ENCODE measurements at regions not wholly inside any gene's neighbourhood (a gene's known extent, or its start where the extent isn't known, plus 50 kb on each side); places are given as distances from the start of the nearest gene placed in this dataset.

DNA sequence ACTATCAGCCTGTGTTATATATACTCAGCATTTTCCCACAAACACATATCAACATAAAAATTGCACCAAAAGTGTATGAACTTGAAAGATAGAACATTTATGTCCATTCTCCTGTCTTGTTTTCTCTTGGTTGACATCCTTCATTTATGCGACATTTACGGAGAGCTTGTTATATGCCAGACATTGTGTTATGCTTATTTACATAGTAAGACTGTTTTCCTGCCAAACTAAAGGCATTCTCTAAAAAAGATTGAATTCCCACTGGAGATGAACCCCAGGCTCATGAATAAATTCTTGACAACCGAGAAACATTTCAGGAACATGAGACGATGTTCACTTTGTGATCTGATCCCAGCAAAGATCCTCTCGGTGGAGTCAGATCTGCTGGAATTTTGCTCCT is 131.0 kb downstream of the RAP2A start:
- no peak for DNase-seq

DNA sequence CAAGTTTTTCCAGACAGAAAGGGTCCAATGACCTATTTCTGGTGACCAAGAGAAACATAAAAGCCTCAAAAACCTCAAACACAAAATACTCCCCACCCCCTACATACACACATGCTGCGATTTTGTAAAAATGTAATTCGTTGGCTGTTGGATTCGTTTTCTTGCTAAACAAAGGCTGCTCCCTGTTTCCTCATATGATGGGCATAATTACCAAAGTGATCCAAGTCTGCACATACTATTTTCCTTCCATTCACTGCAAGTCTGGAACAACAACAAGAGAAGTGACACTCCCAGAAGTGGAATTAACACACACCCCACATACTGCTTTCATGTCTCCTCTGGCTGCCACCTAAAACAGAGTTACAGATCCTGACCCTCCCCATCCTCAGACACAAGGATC is 131.9 kb downstream of the RAP2A start:
- DNase-seq, result no peak

DNA sequence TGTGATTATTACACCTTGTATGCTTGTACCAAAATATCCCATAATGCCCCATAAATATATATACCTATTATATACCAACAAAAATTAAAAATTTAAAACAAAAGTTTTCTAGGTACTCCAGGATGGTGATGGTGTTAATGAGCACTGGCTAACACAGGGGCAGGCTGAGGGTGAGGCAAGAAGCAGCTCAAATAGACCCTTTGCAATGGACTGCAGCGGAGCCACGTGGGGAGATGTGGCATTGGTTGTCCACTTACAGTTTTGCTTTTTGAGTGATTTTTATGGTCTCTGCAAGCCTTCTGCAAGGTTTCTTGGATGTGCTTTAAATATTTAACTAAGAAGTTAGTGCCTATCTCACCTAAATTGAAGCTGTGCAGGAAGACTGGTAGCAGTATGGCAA is 132.9 kb downstream of the RAP2A start:
- DNase-seq, result no peak

DNA sequence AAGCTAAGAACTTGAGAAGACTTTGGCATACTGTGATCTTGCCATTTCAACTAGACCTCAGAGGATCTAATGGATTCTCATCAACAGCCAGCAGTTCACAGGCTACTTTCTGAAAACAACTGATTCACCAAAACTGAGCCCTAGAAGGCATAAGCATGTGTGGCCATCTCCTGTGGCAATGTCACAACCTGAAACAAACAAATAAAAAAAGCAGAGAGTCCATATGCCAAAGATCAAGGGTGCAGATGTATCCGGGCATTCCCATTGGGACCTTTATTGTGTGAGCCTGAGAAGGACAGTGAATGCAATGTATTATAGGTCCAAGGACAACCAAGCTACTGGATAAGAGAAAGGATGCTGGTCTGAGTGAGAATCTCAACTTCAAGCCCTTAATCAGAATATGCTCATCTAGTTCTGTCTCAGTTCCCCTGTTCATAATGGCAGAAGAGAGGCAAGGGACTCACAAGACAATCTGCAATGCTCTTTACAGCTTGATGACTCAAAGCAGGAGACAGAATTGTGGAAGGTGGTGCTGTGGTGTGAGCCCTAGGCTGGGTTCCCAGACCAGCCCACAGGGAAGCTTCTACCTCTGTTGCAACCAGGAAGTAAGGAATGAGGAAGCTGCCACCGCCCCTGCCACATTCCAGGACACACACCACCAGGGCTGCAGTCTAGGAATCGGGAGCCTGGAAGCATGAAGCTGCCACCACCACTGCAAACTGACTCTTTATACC is 133.7 kb downstream of the RAP2A start:
- DNase-seq, result no peak

DNA sequence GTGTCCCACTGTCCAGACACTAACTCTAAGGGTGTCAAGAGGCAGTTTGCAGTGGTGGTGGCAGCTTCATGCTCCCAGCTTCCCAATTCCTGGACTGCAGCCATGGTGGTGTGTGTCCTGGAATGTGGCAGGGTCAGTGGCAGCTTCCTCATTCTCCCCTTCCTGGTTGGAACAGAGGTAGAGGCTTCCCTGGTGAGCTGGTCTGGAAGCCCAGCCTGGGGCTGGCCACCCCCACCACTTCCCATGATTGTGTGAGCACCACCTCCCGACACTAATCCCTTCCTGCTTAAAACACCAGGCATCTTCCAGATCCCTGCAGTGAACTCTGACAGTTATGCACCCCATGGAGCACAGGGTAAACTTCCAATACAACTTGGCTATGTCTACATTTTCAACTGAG is 134.9 kb downstream of the RAP2A start:
- no peak for DNase-seq

DNA sequence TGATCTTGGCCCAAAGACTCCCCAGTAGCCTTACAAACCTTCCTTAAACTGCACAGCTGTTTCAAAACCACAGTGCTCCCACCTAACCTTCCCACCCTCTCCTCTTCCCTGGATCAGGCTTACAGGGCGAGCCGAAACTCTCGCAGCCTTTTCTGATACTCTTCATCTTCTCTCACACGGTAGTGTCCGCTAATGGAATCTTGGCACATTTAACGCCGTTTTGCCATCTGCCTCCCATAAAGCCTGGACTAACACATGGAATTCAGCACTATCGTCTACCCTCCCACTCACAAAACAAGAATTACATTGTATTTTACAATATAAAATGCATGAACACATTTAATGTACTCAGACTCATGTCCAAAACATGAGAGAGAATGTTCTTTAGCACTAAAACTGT is 135.9 kb downstream of the RAP2A start:
- no peak for DNase-seq

DNA sequence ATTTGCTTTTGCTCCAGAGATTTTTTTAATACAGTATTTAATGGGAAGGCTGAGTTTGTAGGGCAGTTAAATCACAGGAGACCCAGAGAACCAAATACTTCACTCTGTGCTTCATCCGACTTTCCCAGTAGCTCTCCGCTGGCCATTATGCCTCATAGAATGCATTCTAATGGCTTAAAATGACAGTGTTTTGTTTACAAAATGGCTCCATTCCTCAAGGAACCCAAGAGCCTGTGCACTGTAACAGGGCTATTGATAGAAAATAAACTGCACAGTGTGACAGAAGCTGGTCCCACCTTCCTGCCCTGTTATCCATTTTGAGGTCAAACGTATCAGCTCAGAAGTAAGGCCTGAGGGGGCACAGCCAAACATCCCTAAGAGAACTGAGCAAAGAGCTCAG is 136.5 kb downstream of the RAP2A start:
- no peak for DNase-seq

DNA sequence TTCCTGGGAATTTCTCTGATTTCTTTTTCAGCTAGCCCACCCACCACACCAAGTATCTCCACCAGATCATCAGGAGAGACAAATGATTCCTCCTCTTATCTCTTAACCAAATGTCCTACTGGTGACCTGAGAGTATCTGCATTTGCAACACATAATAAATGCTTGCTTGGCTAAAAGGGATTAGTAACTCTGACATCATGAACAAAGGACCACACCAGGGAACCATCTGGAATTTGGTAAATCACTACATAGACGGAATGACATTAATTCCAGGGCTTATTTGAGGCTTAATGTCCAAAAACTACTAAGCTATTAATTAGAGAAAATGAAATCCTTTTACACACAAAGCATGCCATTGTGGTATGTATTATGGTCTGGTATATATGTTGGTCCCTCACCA is 139.0 kb downstream of the RAP2A start:
- no peak for DNase-seq

DNA sequence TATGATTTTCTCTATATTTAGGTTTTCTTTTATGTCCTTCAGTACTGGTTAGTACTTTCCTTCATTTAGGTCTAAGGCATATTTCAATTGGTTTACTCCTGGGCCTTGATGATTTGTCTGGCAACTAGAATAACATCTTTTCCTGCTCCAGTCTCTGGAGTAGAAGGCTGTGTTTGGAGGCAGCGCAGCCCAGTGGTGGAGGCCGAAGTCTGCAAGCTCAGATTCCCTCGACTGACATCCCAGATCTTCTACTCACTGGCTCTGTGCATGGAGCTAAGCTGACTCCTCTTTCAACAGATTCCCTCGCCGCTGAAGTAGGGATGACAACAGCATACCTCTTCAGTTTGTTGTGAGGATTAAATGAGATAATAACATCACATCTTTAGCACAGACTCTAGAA is 141.0 kb downstream of the RAP2A start:
- DNase-seq, result no peak

DNA sequence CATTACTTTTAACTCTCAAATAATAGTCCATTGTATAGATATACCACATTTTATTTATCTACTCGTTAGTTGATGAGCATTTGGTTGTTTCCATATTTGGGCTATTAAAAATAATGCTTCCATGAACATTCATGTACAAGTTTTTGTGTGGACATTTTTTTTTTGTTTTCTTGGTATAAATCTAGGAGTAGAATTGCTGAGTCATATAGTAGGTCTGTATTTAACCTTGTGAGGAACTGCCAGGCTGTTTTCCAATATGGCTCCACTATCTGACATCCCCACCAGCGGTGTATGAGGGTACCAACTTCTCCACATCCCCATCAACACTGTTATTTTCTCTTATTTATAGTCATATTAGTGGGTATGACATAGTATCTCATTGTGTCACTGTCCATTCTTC is 143.1 kb downstream of the RAP2A start:
- no peak for DNase-seq

DNA sequence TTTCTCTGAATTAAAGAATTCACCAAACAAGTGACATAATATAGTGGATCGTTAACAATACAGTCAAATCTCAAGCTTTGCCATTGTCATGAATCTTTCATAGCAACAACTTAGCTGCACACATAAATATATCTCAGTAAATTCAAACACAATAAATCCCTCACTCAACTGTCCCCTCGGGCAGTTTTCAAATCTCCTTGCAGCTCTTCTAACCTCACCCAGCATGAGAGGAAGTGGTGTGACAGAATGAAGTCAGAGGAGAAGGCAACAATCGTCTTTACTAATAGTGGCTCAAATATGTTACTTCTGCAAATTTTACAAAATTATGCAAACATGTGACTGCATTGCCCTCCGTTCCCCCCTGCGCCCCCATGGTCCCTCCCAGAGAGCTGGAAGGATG is 148.2 kb downstream of the RAP2A start:
- no peak for DNase-seq

DNA sequence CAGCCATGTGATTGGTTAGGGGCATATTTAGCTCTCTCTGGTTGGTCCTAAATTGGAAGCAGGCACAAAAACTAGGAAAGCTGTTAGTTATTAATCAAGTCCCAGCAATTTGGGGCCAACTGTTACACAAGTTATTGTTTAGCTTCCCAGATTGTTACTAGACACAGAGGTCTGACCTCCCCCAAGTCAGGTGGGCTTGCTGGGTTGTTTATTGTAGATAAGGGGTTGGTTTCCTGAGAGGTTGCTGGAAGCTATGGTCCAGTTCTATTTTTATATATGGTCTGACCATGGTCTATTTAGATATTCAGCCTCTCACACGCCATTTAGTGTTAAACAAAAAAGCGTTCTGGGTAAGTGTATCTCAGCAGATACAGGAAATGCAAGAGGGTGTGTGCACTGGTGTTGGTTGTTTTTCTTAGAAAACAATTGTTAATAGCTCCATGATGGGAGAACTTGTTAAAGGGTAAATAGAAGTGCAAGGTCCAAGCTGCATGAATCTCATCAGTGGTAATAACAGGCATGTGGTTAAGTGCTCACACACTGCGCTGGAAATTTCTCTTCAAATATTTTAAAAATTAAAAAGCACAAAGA is 150.0 kb downstream of the RAP2A start:
- no peak for DNase-seq

DNA sequence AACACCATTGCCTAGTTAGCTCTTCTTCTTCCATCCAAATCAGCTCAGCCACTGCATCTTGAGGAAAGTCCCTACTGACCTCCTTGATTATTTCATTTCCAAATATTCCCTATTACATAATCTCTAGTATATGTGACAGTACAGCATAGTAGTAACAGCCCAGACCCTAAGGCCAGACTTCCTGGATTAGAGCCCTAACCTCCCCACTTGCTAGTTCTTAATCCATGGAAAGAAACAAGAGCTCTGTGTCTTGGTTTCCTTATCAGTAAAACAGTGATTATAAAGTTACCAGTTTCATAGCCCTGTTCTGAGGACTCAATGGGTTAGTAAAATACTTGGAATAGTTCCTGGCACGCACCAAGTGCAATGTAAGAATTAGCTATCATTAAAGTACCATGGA is 153.0 kb downstream of the RAP2A start:
- DNase-seq, result no peak

DNA sequence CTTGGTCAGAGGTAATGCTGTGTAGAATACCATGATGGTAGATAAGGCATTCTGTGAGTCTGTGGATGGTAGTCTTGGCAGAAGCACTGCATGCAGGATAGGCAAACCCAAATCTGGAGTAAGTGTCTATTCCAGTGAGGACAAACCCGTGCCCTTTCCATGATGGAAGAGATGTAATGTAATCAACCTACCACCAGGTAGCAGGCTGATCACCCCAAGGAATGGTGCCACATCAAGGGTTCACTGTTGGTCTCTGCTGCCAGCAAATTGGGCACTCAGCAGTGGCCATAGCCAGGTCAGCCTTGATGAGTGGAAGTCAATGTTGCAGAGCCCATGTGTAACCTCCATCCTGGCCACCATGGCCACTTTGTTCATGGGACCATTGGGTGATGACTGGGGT is 155.0 kb downstream of the RAP2A start:
- no peak for DNase-seq

DNA sequence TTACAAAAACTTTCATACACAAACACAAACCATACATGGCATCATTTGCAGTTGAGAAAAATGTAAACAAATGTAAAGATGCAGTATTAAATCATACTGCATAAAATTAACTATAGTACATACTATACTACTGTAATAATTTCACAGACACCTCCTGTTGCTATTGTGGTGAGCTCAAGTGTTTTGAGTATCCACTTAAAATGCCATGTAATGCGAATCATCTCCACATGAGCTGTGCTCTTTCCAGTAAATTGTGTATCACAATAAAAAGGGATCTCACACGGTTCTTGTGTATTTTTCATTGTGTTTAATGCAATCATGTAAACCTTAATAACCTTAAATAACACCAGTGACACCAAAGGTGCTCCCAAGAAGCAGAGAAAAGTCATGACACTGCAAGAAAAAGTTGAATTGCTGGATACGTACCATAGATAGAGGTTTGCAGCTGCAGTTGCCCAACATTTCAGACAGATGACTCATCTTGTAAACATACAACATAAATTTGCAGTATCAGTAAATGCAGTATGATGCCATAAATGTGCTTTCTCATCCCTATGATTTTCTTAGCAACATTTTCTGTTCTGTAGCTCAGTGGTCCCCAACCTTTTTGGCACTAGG is 166.6 kb downstream of the RAP2A start:
- DNase-seq, result no peak

DNA sequence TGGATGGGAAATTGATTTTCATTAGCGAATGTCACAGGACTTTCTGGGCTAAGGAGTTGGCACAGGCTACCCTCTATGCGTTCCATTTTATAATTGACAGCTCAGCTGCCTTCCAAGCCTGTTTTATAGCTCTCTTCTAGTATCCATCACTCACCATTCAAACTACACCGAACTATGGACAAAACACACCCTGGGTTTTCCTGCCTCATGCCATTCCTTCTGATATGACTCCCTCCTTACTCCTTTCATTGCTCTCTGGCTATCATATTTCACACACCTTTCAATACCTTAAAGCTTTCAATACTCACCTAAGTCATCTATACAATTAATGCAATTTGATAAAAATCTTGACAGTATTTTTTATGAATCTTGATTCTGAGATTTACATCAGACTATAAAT is 181.3 kb downstream of the RAP2A start:
- no peak for DNase-seq

DNA sequence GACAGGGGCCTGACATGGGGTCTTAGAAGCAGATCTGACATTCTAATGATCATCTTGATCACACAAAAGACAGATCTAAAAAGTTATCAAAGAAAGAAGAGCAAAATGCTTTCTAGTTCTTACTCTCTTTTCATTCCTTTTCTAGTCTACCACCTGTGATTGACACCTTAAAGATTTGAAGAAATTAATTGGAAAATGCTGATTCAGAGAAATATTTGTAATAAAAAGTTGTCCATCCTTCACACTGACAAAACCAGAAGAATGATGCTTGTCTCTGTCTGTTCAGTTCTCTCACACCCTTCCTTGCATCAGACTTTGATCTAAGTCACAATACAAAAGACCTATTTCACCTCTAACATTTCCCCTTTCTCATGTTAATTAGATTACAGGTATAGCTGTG is 182.4 kb downstream of the RAP2A start:
- no peak for DNase-seq

DNA sequence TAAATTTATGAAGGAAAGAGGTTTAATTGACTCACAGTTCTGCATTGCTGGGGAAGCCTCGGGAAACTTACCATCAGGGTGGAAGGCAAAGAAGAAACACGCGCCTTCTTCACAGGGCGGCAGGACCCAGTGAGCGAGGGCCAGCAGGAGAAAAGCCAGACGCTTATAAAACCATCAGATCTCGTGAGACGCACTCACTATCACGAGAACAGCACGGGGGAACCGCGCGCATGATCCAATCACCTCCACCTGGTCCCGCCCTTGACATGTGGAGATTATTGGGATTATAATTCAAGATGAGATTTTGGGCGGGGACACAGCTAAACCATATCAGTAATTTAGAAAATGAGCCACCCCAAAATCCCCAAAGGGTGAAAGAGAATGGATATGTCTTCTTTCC is 187.1 kb downstream of the RAP2A start:
- no peak for DNase-seq

DNA sequence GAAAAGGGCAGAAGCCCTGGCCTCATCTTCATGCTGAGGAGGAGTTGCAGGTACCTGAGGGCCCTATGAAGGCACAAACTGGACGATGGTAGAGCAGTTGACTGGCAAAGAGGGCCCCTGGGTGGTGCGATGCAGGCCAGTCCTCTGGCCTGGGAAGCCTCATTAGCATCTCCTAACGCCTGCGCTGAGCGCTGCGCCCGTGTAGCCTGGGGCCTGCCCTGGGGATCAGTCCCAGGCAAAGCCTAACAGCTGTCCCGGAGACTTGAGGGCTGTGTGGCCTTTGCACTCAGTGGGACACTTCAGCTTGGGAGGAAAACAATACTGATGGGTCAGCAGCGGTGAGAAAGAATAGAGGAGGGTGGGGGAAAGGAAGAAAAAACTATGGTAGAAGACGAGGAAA is 187.7 kb downstream of the RAP2A start:
- no peak for DNase-seq

DNA sequence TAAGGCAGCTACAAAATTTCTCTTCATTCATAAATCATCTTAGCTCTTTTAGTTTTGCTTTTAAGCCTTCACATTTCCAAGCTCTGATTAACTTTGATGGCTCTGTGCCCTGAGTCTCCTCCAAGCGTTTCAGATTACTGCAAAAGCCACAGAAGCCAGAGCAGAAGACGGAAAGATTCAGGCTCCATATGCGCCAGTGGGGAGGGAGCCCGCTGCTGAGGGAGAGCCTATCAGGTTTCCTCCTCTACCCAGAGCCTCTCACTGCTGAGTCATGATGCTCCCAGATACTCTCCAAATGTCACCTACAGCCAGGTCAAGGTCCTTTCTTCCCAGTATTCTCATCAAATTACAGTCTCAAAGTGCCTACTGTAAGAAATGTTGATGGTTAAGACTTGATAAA is 193.6 kb downstream of the RAP2A start:
- DNase-seq, result no peak

DNA sequence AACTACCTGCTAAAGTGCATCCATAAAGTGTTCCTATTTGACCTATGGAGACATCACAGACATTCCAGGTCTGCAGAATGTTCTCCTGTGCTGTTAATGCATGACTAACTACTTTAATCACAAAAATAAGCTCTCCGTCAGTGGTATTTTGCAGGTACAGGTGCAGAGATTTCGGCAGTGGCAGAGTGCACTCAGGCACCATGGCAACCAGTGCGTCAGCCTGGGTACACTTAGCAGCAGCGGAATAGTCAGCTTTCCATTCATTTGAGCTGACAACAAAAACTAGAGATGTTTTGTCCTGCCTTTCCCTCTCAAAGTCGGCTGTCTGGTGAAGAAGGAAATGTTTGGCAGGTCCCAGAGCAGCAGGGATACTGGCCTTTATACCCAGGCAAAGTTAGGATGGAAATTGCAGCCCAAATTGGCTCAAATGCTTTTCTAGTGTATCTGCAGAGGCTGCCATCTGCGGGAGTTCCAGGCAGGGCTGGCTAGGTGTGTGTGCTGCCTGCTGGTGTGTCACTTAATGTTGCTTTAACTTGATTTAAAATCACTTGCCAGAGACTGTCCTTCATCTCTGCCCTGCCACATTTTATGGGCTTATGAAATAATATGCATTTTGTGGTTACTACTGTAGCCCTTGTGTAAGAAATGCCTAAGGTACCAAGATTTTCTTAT is 195.8 kb downstream of the RAP2A start:
- DNase-seq, result no peak

DNA sequence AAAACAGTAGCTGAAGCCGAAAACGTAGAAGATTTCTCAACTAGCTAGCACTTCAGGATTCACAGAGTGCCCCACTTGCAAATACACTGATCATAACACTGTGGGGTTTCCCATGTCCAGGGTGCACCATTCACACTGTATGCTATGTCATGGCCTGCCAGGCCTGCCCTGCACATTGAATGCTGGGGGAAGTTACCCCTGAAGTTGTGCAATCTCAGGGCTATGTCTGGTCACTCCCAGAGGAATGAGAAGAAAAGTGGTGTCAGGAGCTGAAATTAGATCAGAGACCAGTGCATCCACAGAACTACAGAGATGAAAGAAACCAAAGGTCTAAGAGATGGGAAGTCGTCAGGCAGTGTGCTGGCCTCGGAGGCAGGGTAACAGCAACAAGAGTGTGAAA is 196.8 kb downstream of the RAP2A start:
- no peak for DNase-seq

DNA sequence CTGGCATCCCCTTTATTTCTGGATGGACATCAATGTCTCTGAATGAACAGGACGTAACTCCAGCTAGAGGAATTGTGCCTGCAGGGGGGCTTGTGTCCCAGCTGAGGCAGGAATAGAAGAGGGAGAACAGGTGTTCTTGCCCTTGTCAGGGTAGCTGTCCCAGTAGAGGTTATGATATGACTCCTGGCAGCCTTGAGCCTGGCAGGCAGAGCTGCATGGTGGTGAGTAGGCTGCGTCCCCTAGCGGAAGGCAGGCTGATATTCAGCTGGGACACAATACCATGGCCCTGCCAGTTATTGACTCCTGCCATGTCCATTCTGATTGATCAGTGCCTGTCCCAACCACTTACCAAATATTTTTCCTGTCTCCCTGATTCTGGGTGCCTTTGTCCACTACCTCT is 197.2 kb downstream of the RAP2A start:
- no peak for DNase-seq

DNA sequence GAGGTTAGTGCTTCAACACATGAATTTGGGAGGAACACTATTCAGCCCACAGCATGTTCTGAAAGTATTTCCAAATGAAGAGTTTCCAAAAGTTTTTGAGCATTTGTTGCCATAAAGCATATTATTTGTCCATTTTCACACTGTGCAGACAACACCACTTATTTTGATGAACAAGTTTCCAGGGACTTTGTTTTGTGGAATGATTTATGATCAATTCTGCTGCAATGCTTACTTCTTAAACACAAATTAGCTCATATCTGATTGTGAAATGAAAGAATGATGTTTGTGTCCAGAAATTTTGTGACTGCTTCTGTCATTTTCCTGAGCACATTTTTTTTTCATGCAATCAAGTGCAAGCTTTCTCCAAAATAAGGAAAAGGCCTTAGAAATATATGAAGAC is 205.3 kb downstream of the RAP2A start:
- no peak for DNase-seq
